ENCODE measurements at regions not wholly inside any gene's neighbourhood (a gene's known extent, or its start where the extent isn't known, plus 50 kb on each side); places are given as distances from the start of the nearest gene placed in this dataset.

DNA sequence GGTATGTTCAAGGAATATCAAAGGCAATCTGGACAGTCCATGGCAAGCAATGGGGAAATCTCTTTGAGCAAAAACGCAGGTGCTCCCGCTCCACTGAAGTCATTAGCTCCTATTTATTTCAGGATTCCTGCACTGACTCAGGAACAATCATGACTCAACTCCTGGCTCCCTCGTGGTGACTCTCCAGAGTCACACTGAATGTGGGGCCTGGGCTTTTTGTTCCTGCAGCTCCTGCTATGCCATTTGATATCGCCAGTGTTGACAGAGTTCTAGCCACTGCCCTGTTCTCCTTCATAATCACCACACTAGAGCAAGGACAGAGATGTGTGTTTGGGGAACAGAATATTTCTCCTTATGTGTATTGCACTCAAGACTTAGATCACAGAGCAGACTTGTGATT, 187.2 kb upstream of the ZNF462 start:
- Histone ChIP-seq H4K20me1 (replicated peaks in 1 of 2; ENCODE audit: control insufficient read depth in 1 of 2, insufficient read depth in 2 of 2, low read length in 2 of 2) (no peaks in the 10 kb centered on the region), H3K4me3 (ENCODE audit: extremely low read depth in 1 of 4, insufficient read depth in 2 of 4, low read depth in 3 of 4, low read length in 4 of 4) (no peak overlapping the region), H2BK20ac (ENCODE audit: low read length) (no peak overlapping the region), H2AFZ (ENCODE audit: low read length) (no peak overlapping the region), H3K14ac (ENCODE audit: insufficient read length) (no peak overlapping the region), H3K56ac (replicated peaks; ENCODE audit: insufficient read length, low read depth, low read length) (no peak overlapping the region), H3K79me2 (ENCODE audit: control insufficient read depth in 1 of 2, insufficient read depth in 2 of 2, low read length in 2 of 2) (no peaks in the 10 kb centered on the region), H2BK15ac (ENCODE audit: low read length) (no peak overlapping the region), H3K27ac (ENCODE audit: low read depth, low read length) (no peak overlapping the region), H4K8ac (ENCODE audit: extremely low read depth, insufficient read depth, low read length) (no peak overlapping the region), H3K4me2 (ENCODE audit: insufficient read depth in 1 of 2, low read depth in 2 of 2, low read length in 2 of 2) (no peak overlapping the region), H3K9ac (replicated peaks in 1 of 4; ENCODE audit: extremely low read depth in 1 of 4, low read depth in 3 of 4, low read length in 3 of 4) (no peak overlapping the region), H2BK5ac (ENCODE audit: low read depth, low read length) (no peak overlapping the region), H3K23me2 (ENCODE audit: low read depth, low read length) (no peaks in the 10 kb centered on the region; the same call in 1 of the 2 replicates), H3K23ac (ENCODE audit: insufficient read length) (no peak overlapping the region), H3K4ac (replicated peaks; ENCODE audit: insufficient read length, low read depth, low read length) (no peak overlapping the region), H3K9me3 (ENCODE audit: insufficient read depth in 2 of 2, low read depth in 1 of 2, low read length in 1 of 2) (no peaks in the 10 kb centered on the region), H2AK5ac (ENCODE audit: low read depth, low read length) (no peak overlapping the region), H4K91ac (replicated peaks; ENCODE audit: insufficient read length, low read length) (no peak overlapping the region), H3K79me1 (ENCODE audit: low read depth, low read length) (no peaks in the 10 kb centered on the region), H4K5ac (ENCODE audit: insufficient read length, low read depth, low read length) (no peak overlapping the region), H2BK12ac (ENCODE audit: low read depth, low read length) (no peak overlapping the region), H3K4me1 (replicated peaks in 1 of 4; ENCODE audit: control insufficient read depth in 3 of 4, insufficient read depth in 4 of 4, low read length in 3 of 4) (peaks cover 0 to 14% (median 11%) of the 10 kb centered on the region in 4 experiments; a peak in 6 of 7 replicates), H2BK120ac (replicated peaks; ENCODE audit: low read depth, low read length) (no peak overlapping the region), H3K36me3 (ENCODE audit: control insufficient read depth in 2 of 4, insufficient read depth in 4 of 4, low read length in 3 of 4) (no peaks in the 10 kb centered on the region), H3K18ac (ENCODE audit: extremely low read depth, low read length) (no peak overlapping the region), H3K27me3 (replicated peaks in 1 of 4; ENCODE audit: control insufficient read depth in 3 of 4, extremely low read depth in 1 of 4, insufficient read depth in 3 of 4, low read length in 3 of 4) (no peaks in the 10 kb centered on the region)
- FAIRE-seq, result no peak
- ChIA-PET POLR2A (ENCODE audit: partially characterized antibody) (no interaction called here), CTCF (ENCODE audit: partially characterized antibody) (no interaction called here)
- WGBS, 2 experiments (ENCODE audit: extremely low coverage in 1 of 2, insufficient coverage in 1 of 2, insufficient read length in 1 of 2, insufficient replicate concordance in 2 of 2, low coverage in 1 of 2, low lambda C conversion rate in 2 of 2, missing lambda C conversion rate in 1 of 2), result 86% methylated on average over 4 of the region's 4 CpGs; no CpG with 5 or more reads in 1 of the 2 experiments
- TF ChIP-seq SIX5 (IDR thresholded peaks at IDR 0.05; ENCODE audit: low read depth, low read length) (no peak), HDAC2 (IDR thresholded peaks at IDR 0.05; ENCODE audit: borderline replicate concordance in 1 of 2, low read depth in 2 of 2, low read length in 2 of 2) (no peak), POLR2A (IDR thresholded peaks at IDR 0.05; ENCODE audit: control extremely low read depth in 1 of 2, low read depth in 2 of 2, low read length in 2 of 2) (no peak), TAF1 (IDR thresholded peaks at IDR 0.05; ENCODE audit: low read depth, low read length) (no peak)
- no peak for DNase-seq (ENCODE audit: low read depth in 1 of 2, low spot score in 2 of 2)

Measured in H1 (cell line).